Middle frontal gyrus (tissue), 1 donor: ENCODE measurements at regions not wholly inside any gene's neighbourhood (a gene's known extent, or its start where the extent isn't known, plus 50 kb on each side); places are given as distances from the start of the nearest gene placed in this dataset.
"Not testable (repeated sequence)": the region's sequence is repeated elsewhere in the genome, so short reads cannot be mapped to it uniquely, and the experiment has no call there.

ENCODE experiments used
- DNase-seq: peaks from one replicate; pipeline ENCODE4 v3.0.0-alpha.2; 2015; ENCODE audit warnings: low spot score; ENCODE audit errors: extremely low spot score

DNA sequence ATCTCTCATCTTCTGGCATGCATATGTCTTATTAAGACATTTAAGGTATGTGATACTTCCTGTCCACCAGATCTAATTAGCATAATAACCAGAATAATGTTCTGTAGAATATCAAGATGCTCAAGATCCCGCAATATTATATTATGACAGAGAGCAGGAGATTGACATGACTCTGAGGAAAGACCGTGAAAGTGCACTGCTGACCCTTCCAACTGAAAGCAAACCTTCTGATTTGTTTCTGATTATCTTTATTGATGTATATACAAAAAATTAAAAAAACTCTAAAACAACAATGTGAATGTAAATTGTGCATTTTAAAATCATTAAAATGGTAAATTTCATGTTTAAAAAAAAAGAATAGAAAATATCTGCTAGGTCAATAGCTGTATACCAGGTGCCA, 184.4 kb upstream of the TMEM45B start:
- DNase-seq: no peak

DNA sequence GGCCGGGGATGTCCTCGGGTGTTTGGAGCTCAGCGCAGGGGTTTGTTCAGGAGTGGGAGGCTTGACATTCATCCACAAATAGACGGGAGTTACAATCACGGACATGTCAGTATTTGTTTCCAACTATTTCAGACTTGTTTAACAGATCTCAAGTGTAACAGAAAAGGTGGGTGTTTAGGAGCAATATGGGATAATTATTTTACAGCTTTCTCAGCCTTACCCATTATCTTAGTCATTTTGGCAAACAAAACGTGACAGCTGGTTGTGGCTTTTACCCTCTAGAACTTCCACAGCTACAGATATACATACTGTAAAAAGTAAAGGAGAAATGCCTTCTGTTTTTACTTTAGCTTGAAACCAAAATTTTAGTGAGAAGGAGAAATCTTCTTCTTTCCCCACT, 178.7 kb upstream of the TMEM45B start:
- DNase-seq: no peak

DNA sequence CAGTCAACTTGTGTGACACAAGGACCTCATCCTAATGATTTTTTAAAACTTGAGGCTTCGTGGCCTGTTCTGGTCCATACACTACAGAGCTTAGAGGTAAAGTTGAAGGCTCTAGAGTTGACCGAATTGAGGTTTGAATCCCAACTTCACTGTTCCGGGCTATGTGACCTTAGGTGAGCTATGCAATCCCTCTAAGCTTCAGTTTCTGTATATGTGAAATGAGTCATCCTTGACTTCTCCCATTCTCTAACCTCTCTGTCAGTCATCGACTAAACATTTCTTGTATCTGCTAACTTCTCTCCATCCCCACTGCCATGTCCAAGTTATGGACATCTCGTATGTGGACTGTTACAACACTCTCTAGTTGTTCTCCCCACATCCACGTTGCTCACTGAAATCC, 178.2 kb upstream of the TMEM45B start:
- DNase-seq: no peak

DNA sequence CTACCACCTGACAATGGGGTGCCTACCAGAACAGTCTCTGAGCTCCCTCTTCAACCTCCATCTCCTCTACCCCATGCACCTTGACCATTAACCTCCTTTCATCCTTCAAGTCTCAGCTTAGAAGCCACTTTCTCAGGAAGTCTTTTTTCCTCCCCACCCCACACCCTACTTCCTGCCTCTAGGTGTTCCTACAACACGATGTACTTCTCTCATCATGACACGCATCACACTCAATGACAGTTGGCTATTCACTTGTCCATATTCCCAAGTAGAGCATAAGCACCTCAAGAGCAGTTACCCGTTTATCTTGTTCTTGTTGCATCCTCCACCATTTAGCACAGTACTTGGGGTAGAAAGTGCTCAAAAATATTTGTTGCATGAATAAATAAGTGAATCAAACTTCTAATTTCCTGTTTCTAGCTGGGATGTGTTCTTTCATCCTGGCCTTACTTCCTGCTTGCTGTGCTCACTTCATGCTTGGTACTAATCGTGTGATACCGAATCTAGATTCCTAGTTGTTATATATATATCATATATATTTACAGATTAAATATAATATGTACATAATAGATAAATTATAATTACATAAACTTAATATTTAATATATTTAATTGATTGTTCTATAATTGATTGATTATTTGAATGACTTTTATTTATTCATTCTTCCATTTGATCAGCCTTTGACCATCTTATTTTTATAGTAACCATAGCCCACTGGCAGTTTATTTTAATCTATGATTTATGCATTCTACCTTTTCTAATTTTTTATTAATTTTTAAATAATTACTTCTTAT, 177.5 kb upstream of the TMEM45B start:
- no peak for DNase-seq

DNA sequence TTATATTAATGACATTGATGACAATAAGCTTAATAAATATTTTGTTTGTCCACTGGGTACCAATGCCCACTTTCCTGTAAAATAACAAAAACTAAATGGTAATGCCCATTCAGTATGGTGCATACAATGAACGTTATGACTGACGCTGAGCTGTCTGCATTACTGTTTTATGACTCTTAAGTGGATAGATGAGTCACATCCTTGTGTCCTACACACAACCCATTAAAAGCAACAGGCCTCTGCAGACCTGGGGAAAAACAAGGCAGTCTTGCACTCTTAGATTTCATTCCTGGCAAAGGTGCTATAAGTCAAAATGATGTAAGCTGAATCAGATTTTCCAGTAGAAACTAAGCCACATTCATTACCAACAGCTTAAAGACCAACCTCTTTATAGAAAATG, 176.3 kb upstream of the TMEM45B start:
- DNase-seq: no peak

DNA sequence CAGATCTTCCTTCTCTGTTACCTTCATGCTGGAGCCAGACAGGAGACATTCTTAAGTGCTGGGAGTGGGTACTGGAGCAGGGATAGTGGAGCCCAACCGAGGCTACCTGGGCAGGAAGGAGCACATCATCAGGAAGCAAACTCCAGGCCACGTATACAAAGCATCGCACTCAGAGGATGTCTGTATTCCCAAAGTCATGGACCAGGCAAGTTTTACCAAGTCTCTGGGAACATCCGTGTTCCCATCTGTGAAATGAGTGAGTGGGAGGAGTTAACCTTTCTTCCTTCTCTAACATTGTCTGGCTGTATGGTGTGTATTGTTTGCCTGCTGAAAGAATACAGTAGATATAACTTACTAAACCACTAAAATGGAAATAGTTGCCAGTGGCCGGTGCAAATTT, 175.0 kb upstream of the TMEM45B start:
- DNase-seq: no peak

DNA sequence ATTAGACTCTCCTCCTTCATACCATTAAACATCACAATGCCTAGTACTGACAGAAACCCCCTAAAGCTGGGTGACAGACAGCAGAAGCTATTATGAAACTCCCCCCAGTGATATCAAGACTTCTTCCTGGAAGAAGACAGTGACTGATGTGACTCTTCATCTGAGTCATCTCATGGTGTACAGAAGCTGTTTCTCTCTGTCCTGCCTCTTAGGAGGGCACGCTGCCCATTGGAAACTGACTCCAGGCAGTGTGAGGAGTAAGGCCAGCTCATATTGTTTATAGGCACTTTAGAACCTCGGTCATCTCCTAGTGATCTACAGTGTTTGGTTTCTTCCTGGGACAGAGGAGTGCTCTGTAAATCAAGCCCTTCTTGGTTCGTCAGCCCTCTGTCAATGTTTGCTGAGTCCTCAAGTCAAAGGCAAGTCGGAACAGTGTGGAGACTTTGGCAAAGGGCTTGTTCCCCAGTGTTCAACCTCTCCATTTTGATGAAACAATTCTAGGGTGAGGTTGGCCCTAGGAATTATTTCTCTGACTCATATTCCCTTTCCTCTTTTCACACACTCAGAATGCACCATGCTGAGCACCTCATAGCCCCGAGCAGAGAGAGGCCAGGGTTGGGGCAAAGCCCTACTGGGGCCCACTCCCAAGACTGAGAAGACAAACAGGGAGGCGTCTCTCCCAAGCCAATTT, 172.5 kb upstream of the TMEM45B start:
- DNase-seq: no peak

DNA sequence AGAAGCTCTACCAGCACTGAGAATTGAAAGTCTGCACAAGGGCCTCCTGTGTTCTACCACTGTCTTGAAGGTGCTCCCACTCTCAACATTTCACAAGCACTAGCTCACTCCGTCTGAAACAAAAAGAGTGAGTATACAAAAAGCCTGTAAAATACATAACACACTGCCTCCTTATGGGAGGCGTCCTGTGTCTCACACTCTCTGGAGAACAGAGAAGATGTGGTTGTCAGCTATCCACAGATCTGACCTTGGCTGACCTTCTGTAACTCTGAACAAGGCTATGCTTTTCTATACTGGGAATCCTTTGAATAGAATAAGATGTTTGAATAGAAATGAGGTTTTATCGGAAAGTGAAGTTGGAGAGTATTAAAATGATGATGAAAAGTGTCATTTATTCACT, 171.3 kb upstream of the TMEM45B start:
- DNase-seq: no peak

DNA sequence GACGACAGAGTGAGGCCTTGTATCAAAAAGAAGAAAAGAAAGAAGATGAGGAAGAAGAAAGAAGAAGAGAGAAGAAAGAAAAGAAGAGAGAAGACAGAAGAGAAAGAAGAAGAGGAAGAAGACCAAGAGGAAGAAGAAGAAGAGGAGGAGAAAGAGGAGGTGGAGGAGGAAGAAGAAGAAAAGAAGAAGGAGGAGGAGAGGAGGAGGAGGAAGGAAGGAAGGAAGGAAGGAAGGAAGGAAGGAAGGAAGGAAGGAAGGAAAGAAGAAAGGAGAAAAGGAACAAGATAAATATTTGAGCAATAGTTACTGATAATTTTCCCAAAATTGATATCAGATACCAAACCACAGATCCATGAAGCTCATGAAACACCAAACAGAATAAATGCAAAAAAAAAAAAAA, 169.7 kb upstream of the TMEM45B start:
- no peak for DNase-seq

DNA sequence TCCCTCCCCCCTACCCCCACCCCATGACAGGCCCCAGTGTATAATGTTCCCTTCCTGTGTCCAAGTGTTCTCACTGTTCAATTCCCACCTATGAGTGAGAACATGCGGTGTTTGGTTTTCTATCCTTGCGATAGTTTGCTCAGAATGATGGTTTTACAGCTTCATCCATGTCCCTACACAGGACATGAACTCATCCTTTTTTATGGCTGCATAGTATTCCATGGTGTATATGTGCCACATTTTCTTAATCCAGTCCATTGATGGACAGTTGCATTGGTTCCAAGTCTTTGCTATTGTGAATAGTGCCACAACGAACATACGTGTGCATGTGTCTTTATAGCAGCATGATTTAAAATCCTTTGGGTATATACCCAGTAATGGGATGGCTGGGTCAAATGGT, 165.6 kb upstream of the TMEM45B start:
- DNase-seq: not testable (repeated sequence)

DNA sequence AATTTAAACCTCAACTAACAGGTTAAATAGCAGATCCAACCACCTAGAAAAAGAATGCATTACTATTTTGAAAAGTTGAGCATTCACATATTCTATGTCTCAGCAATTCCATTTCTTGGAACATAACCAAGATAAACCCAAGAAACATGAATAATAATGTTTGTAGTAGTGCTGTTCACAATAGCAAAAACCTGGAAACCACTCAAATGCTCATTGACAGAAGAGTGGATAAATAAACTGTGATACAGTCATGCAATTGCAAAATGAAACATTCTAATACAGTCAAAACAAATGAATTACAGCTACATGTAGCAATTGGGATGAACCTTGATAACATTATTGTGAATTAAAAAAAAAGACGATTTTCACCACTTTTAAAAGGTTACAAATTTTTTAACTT, 162.8 kb upstream of the TMEM45B start:
- no peak for DNase-seq

DNA sequence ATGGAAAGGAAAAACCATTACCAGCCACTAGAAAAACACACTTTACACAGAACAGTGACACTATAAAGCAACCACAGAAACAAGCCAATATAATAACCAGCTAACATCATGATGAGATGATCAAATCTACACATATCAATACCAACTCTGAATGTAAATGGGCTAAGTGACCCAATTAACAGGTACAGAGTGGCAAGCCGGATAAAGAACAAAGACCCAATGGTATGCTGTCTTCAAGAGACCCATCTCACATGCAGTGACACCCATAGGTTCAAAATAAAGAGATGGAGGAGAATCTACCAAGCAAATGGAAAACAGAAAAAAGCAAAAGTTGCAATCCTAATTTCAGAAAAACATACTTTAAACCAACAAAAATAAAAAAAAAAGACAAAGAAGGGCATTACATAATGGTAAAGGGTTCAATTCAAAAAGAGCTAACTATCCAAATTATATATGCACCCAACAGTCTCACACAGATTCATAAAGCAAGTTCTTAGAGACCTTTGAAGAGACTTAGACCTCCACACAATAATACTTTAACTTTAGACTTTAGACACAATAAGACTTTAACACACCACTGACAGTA, 160.3 kb upstream of the TMEM45B start:
- DNase-seq: no peak

DNA sequence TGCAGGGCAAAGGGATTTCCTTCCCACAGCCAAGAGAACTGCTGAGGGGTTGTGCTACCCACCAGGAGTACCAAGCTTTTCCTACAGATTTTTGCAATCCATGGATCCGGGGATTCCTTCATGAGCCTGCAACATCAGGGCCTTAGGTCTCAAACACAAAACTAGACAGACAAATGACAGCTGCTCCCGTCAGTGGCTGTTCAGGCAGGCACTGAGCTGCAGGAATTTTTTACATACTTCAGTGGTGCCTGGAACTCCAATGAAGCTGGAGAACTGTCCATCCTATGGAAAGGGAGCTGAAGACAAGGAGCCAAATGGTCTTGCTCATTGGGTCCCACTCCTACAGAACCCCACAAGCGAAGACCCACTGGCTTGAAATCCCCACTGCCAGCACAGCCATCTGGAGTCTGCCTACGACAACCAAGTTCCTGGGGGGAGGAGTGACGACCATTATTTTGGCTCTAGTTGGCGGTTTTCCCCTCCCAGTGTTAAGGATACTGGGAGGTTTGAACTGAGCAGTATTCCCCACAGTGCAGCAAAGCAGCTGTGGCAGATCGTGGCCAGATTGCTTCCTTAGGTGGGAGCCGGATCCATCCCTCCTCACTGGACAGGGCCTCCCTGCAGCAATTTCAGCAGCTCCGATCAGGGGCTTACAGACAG, 157.7 kb upstream of the TMEM45B start:
- no peak for DNase-seq

DNA sequence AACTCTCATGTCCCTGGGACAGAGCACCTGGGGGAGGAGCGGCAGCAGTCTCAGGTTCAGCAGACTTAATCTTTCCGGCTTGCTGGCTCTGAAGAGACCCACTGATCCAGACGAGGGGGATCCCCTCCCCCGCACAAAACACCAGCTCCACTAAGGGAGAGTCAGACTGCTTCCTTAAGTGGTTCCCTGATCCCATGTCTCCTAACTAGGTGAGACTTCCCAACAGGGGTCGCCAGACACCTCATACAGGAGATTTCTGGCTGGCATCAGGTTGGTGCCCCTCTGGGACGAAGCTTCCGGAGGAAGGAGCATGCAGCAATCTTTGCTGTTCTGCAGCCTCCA, 157.2 kb upstream of the TMEM45B start:
- no peak for DNase-seq

DNA sequence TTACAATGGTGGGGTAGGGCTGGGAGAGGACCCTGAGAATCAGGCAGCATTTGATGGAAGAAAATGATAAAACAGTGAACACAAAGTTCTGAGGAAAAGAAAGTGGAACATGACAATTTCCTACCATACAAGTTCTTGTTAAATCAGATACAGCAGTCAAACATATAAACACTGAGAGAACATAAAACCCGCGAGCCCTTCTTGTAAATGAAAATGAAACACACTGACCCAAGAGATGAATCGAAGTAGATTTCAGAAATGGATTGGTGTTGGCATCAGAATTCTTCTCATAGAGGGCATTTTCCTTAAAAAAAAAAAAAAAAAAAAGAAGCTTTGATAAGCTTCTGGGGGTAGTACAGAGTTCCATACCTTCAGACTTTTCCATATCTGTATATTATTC, 134.7 kb upstream of the TMEM45B start:
- DNase-seq: no peak

DNA sequence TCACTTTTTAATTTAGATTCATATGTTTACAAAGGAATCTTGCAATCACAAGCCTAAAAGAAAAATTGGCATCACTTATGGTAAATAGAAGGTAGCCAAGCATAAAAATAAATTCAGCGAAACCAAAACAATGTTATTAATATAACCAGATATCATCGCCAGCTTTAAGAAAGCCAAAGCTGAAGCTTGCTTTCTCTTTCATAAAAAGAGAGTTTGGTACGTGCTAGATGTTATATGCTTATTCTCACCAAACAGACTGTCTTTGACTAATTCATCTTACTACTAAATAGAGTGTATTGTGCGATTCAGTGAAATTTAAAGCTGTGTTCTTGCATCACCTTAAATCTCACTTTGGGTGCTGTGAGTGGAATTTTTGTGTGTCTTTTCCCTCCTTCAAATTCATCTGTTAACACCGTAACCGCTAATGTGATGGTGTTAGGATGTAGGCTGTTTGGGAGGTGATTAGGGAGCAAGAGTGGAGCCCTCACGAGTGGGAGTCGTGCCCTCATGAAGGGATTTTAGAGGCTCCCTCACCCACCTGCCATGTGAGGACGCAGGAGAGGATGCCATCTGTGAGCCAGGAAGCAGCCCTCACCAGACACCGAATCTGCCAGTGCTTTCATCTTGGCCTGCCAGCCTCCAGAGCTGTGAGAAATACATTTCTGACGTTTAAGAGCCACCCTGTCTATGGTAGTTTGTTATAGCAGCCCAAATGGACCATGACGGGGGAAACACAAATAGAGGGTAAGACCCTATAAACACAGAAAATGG, 134.1 kb upstream of the TMEM45B start:
- DNase-seq: no peak

DNA sequence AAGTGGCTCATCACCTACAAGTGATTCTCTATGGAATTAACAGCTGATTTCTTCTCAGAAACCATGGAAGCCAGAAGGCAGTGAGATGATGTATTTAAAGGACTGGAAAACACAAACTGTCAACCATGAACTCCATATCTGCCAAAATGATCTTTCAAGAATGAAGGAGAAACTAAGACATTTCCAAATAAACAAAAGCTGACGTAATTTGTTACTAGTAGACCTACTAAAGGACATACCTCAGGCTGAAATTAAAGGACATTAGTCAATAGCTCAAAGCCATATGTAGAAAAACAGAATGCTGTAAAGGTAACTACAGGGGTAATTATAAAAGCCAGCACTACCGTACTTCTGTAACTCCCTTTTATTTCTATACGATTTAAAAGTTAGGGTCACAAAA, 129.4 kb upstream of the TMEM45B start:
- DNase-seq: no peak

DNA sequence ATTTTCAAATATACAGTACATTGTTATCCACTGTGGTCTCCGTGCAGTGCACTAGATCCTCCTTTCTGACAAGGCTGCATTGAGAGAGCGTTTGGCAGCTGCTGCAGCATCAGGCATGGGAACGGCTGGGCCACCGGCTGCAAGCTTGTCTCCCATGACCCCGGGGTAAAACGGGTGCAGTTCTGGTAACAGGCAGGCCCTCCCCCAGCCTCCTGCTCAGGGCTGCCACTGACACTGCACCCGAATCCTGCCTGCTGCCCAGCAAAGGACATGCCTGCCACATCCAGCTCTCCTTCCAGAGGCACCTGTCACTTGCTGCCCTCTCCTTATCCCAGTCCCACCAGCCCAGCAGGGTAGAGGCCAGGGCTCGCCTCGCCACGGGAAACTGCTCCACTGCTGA, 124.5 kb upstream of the TMEM45B start:
- DNase-seq: no peak

DNA sequence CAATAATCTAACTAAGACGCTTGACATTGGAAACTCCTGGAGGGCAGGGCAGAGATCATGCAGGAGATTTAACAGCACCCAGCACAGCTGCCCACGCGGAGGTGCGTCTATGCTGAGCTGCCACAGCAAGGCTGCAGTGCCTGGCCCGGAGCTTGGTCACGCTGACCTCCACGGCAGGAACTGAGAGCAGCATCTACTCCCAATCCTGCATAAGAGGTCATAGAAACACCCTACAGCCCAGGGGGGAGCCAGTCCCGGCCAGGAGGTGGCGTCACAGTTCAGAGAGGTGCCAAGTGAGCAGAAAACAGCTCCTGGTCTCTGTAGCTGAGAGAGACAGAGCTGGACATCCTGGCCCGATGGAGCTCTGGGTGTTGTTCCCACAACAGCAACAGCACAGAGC, 121.1 kb upstream of the TMEM45B start:
- DNase-seq: no peak

DNA sequence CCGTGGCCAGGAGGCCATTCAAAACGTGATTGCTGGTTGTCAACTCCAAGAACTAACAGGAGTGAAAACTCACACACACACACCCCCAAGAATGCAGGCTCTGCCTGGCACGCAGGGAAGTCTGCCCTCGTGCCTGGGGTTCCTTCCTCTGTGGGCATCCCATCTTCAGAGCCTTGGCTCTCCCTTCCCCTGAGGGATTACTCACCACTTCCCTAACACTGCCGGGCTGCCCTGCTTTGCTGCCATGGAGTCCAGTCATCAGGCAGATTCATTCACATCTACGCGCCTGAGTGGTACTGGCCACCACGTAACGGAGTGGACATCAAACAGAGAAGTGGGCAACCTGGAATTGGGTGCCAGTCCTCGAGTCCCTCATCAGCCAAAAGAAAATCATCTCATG, 120.7 kb upstream of the TMEM45B start:
- no peak for DNase-seq

DNA sequence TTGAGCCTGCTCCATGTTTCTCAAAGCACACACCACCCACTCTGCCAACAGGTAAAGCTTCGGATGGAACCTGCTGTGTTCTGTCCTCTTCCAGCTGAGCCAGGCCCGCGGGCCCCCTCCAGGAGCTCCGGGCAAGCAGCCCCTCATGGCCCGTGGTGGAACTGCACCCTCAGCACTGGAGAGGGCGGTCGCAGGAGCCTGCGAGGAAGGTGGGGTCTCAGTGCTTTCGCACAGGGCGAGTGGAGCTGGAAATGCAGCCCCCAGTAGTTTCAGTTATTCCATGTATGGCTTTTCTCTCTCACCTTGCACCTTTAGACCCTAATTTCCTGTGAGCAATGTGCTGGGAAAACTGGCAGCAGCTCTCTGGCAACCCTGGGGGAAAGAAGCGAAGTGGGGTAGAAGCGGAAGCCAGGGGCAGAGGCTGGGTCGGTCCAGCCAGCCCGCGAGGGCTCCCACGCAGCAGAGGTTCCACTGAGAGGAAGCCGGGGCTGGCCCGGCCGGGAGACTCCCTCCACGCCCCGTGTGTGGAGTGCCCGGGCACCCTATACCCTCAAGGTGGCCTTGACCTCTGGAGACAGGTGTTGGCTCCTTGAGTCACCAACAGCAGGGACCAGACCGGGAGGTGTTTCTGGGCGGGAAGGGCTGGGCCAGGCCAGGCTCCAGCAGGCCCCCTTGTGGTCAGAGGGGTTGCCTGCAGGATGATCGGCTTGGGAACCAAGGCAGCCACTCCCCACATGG, 119.9 kb upstream of the TMEM45B start:
- DNase-seq: no peak
